ENCODE measurements at regions not wholly inside any gene's neighbourhood (a gene's known extent, or its start where the extent isn't known, plus 50 kb on each side); places are given as distances from the start of the nearest gene placed in this dataset.

DNA sequence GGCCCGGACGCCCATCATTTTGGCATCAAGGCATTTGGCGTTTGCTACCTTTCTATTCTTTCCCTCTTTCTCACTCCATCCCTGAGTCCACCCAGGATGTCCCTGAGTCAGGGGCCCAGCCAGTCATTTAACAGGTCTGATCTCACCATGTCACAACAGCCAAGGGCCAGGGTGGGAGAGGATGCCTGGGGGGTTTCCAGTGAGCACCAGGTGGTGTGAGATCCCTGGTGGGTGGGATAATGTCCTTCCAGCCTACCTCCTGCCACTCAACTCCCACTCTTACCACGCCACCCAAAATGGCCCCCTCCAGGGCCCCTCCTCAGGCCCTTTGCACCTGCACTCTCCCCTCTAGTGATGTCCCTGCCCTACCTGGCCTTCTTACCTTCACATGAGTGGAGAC lies 310.8 kb downstream of the BCL11B start:
- DNase-seq = no peak
- ChIA-PET POLR2A (no interaction called here), CTCF (no interaction called here)
- Mint-ChIP-seq H3K4me1 (peaks cover 25% of the 10 kb centered on the region), H3K9me3 (no peaks in the 10 kb centered on the region), H3K4me3 (no peak overlapping the region), H3K27ac (no peak overlapping the region), H3K36me3 (ENCODE audit: low read depth) (no peaks in the 10 kb centered on the region), H3K27me3 (no peaks in the 10 kb centered on the region)

GRCh38 chr14:98962118-98962517 lies 309.9 kb downstream of the BCL11B start:
- DNase-seq = no peak
- Mint-ChIP-seq H3K27ac (no peak overlapping the region), H3K27me3 (no peaks in the 10 kb centered on the region), H3K9me3 (no peaks in the 10 kb centered on the region), H3K4me1 (peaks cover 29% of the 10 kb centered on the region), H3K4me3 (no peak overlapping the region), H3K36me3 (ENCODE audit: low read depth) (no peaks in the 10 kb centered on the region)
- ChIA-PET CTCF (no interaction called here), POLR2A (no interaction called here)

GRCh38 chr14:98963610-98964009 lies 308.4 kb downstream of the BCL11B start:
- DNase-seq = no peak
- no peaks in the 10 kb centered on the region for H3K27me3 Mint-ChIP-seq
- no peak overlapping the region for H3K27ac Mint-ChIP-seq
- H3K4me3 Mint-ChIP-seq = no peak overlapping the region
- peaks cover 29% of the 10 kb centered on the region for H3K4me1 Mint-ChIP-seq
- ChIA-PET POLR2A (no interaction called here), CTCF (no interaction called here)
- no peaks in the 10 kb centered on the region for H3K36me3 Mint-ChIP-seq (ENCODE audit: low read depth)
- no peaks in the 10 kb centered on the region for H3K9me3 Mint-ChIP-seq

- H3K36me3 Mint-ChIP-seq (ENCODE audit: low read depth) = no peaks in the 10 kb centered on the region
- POLR2A ChIA-PET = no interaction called here
- no peaks in the 10 kb centered on the region for H3K9me3 Mint-ChIP-seq
- CTCF ChIA-PET = no interaction called here
- no peak overlapping the region for H3K27ac Mint-ChIP-seq
- H3K27me3 Mint-ChIP-seq = no peaks in the 10 kb centered on the region
- H3K4me1 Mint-ChIP-seq = peaks cover 29% of the 10 kb centered on the region
- no peak overlapping the region for H3K4me3 Mint-ChIP-seq
- DNase-seq = no peak
These were observed 307.8 kb downstream of the BCL11B start for GRCh38 chr14:98964171-98964570.

DNA sequence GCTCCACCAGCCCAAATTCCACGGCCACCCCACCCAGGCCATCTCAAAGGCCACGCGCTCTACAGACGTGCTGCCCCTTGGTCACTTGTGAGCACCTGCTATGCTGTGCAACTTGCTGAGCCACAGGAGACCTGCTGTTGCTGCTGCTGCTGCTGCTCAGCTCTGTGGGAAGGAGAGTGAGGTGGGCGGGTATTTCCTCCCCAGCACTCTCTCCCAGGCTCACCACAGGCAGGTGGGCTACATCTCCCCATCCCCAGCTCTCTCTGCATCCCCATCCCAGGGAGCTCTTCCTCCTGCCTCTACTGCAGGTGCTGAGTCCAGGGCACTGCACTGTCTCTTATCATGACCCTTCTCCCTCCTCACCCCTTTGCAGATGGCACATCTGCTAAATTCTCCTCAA lies 306.9 kb downstream of the BCL11B start:
- Mint-ChIP-seq H3K27me3 (no peaks in the 10 kb centered on the region), H3K9me3 (no peaks in the 10 kb centered on the region), H3K36me3 (ENCODE audit: low read depth) (no peaks in the 10 kb centered on the region), H3K4me1 (peaks cover 29% of the 10 kb centered on the region), H3K27ac (no peak overlapping the region), H3K4me3 (no peak overlapping the region)
- ChIA-PET CTCF (no interaction called here), POLR2A (no interaction called here)
- DNase-seq = no peak

GRCh38 chr14:98966016-98966415 lies 306.0 kb downstream of the BCL11B start:
- ChIA-PET CTCF (no interaction called here), POLR2A (interaction anchor here (0.9 to 1.3 kb wide), 2 partner anchors 10 to 29 kb away, joined by 3 read pairs; no protein-coding TSS in a partner anchor)

GRCh38 chr14:98966475-98967162 lies 305.4 kb downstream of the BCL11B start:
- H3K9me3 Mint-ChIP-seq = no peaks in the 10 kb centered on the region
- no peak for DNase-seq
- no peak overlapping the region for H3K27ac Mint-ChIP-seq
- peaks cover 29% of the 10 kb centered on the region for H3K4me1 Mint-ChIP-seq
- CTCF ChIA-PET = no interaction called here
- no peaks in the 10 kb centered on the region for H3K36me3 Mint-ChIP-seq (ENCODE audit: low read depth)
- H3K27me3 Mint-ChIP-seq = no peaks in the 10 kb centered on the region
- POLR2A ChIA-PET = interaction anchor here (0.9 to 1.3 kb wide), 2 partner anchors 11 to 28 kb away, joined by 3 read pairs; no protein-coding TSS in a partner anchor
- no peak overlapping the region for H3K4me3 Mint-ChIP-seq

More at GRCh38 chr14:98966016-98966415, 306.0 kb downstream of the BCL11B start:
- no peaks in the 10 kb centered on the region for H3K9me3 Mint-ChIP-seq
- no peaks in the 10 kb centered on the region for H3K36me3 Mint-ChIP-seq (ENCODE audit: low read depth)
- no peak overlapping the region for H3K27ac Mint-ChIP-seq
- H3K27me3 Mint-ChIP-seq = no peaks in the 10 kb centered on the region
- peaks cover 29% of the 10 kb centered on the region for H3K4me1 Mint-ChIP-seq
- DNase-seq = no peak
- H3K4me3 Mint-ChIP-seq = no peak overlapping the region

- POLR2A ChIA-PET = no interaction called here
- H3K4me1 Mint-ChIP-seq = peaks cover 5% of the 10 kb centered on the region
- H3K9me3 Mint-ChIP-seq = peaks cover 7% of the 10 kb centered on the region
- no peaks in the 10 kb centered on the region for H3K27me3 Mint-ChIP-seq
- DNase-seq = no peak
- peaks cover 3% of the 10 kb centered on the region for H3K36me3 Mint-ChIP-seq (ENCODE audit: low read depth)
- no peak overlapping the region for H3K27ac Mint-ChIP-seq
- no peak overlapping the region for H3K4me3 Mint-ChIP-seq
- CTCF ChIA-PET = no interaction called here
These were observed 297.9 kb downstream of the BCL11B start for GRCh38 chr14:98974113-98974512.

DNA sequence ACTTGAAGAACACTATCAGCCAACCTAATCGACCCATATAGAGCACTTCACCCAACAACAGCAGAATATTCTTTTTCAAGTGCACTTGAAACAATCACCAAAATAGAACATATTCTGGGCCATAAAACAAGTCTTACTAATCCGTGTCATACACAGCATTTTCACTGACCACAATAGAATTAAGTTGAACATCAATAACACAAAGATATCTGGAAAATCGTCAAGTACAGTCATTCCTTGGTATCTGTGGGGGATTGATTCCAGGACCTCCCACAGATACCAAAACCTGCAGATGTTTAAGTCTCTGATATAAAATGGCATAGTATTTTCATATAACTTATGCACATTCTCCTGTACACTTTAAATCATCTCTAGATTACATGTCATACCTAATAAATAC lies 295.7 kb downstream of the BCL11B start:
- Mint-ChIP-seq H3K4me3 (no peak overlapping the region), H3K4me1 (peaks cover 7% of the 10 kb centered on the region), H3K9me3 (peaks cover 11% of the 10 kb centered on the region), H3K36me3 (ENCODE audit: low read depth) (peaks cover 9% of the 10 kb centered on the region), H3K27me3 (no peaks in the 10 kb centered on the region), H3K27ac (no peak overlapping the region)
- ChIA-PET CTCF (no interaction called here), POLR2A (no interaction called here)
- DNase-seq = no peak

- Mint-ChIP-seq H3K9me3 (peaks cover 11% of the 10 kb centered on the region), H3K27me3 (no peaks in the 10 kb centered on the region), H3K36me3 (ENCODE audit: low read depth) (peaks cover 9% of the 10 kb centered on the region), H3K4me1 (peaks cover 10% of the 10 kb centered on the region), H3K27ac (no peak overlapping the region), H3K4me3 (no peak overlapping the region)
- ChIA-PET CTCF (no interaction called here), POLR2A (no interaction called here)
- DNase-seq = no peak
These were observed 294.5 kb downstream of the BCL11B start for GRCh38 chr14:98977451-98977850.

DNA sequence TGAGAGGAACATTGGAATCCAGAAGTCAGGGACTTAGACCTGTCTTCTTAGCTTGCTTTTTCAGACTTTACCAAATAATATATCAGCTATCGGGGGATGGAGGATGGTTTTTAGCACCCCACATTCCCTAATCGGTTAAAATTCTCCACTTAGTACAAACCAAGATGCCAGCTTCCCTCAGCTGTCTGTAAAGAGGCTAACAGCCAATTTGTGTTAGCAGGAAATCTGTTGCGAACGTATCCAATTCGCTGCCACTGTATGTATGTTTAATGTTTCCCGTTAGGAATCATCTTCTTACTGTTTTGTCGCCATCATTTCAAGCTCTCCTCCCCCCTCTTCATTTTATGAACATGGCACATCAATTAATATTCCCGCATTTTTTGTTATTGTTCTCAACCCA lies 289.0 kb downstream of the BCL11B start:
- H3K27ac Mint-ChIP-seq = peak overlapping the region; percentile 98
- no peak overlapping the region for H3K4me3 Mint-ChIP-seq
- ChIA-PET POLR2A (interaction anchor here (1.7 to 3.9 kb wide), 2 partner anchors 13 to 209 kb away, joined by 4 to 47 read pairs; no protein-coding TSS in a partner anchor), CTCF (interaction anchor here (0.9 kb wide), 1 partner anchor 284 kb away, joined by 3 read pairs; no protein-coding TSS in a partner anchor)
- H3K36me3 Mint-ChIP-seq (ENCODE audit: low read depth) = peaks cover 9% of the 10 kb centered on the region
- H3K27me3 Mint-ChIP-seq = no peaks in the 10 kb centered on the region
- H3K9me3 Mint-ChIP-seq = peaks cover 7% of the 10 kb centered on the region
- no peak for DNase-seq
- H3K4me1 Mint-ChIP-seq = peaks cover 47% of the 10 kb centered on the region

DNA sequence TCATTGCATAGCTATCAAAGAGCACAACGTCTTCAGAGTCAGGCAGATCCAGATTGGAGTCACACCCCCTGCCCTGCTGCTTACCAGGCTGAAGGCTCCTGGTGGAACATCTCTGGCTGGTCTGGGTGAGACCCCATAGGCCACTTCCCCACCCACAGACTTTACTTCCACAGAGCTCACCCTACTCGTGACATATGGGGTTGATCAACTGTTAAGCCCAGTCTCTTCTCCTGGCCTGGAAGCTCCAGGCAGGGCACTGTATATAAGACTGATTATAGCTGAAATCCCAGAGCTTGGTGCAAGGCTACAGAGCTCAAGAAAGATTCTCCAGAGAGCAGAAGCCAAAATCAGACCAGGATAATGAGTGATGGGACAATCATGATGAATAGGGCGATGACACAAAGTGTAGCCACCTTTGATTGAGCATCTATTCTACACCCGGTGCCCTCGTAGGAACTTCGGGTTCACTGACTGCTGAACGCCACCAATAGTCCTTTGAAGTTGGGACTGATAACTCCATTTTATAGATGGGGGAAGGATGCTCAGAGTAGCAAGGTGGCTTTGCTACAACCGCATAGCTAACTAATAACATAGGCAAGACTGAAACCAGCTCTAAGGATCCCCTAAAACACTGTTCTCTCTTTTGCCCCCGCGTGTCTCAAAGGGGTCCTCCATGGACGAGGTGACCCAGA lies 287.8 kb downstream of the BCL11B start:
- peaks cover 4% of the 10 kb centered on the region for H3K9me3 Mint-ChIP-seq
- POLR2A ChIA-PET = interaction anchor here (0.8 to 3.9 kb wide), 15 partner anchors 12 to 1527 kb away, joined by 3 to 47 read pairs (median 4); partner anchors contain the start of gene BCL11B
- H3K4me1 Mint-ChIP-seq = peaks cover 53% of the 10 kb centered on the region
- no peaks in the 10 kb centered on the region for H3K27me3 Mint-ChIP-seq
- peaks cover 6% of the 10 kb centered on the region for H3K36me3 Mint-ChIP-seq (ENCODE audit: low read depth)
- H3K4me3 Mint-ChIP-seq = peak overlapping the region; percentile 40
- CTCF ChIA-PET = interaction anchor here (0.7 to 1.8 kb wide), 8 partner anchors 10 to 1006 kb away, joined by 3 to 14 read pairs (median 4); no protein-coding TSS in a partner anchor
- peak overlapping the region; percentile 98 for H3K27ac Mint-ChIP-seq
- DNase-seq = no peak

DNA sequence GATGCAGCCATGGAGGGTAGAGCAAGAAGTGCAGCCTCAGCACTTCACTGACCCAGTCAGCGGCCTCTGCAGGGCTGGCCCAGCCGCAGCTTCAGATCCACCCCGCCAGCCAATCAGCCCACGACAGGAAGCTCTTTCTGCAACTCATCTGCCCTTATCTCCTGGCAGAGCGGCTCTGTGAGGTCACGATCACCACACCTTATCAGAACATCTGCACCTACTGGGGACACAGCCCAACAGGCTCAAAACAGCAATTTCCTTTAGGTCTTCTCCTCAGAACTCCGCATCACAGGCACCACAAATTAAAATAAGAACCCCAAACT lies 287.3 kb downstream of the BCL11B start:
- POLR2A ChIA-PET = interaction anchor here (0.9 to 3.9 kb wide), 14 partner anchors 11 to 1527 kb away, joined by 3 to 47 read pairs (median 4); partner anchors contain the start of gene BCL11B
- Mint-ChIP-seq H3K4me1 (peaks cover 53% of the 10 kb centered on the region), H3K27me3 (no peaks in the 10 kb centered on the region)

More for the DNA sequence above, 287.3 kb downstream of the BCL11B start:
- peak; percentile 89 for DNase-seq
- Mint-ChIP-seq H3K4me3 (peak overlapping the region; percentile 40), H3K9me3 (peaks cover 2% of the 10 kb centered on the region), H3K27ac (peak overlapping the region; percentile 98), H3K36me3 (ENCODE audit: low read depth) (peaks cover 3% of the 10 kb centered on the region)
- CTCF ChIA-PET = interaction anchor here (0.7 to 1.8 kb wide), 6 partner anchors 10 to 1007 kb away, joined by 3 to 14 read pairs (median 4); no protein-coding TSS in a partner anchor
